Peyer's patch (tissue), 4 donors: ENCODE measurements at regions not wholly inside any gene's neighbourhood (a gene's known extent, or its start where the extent isn't known, plus 50 kb on each side); places are given as distances from the start of the nearest gene placed in this dataset.

Experiments used
- POLR2A ChIP-seq, 2 donors: fragments of 450-650 bp; IDR thresholded peaks; one replicate each; pipeline ENCODE4 v1.5.1; 2017; ENCODE audit warnings: antibody characterized with exemption in 2 of 2, mild to moderate bottlenecking in 2 of 2, moderate library complexity in 2 of 2
- TF ChIP-seq, protein P1 (sequence below), 6 experiments: fragments of 450-650 bp in 4 of 6; fragments of 200-600 bp in 2 of 6; sonication (generic) in 1 of 6; IDR thresholded peaks; one replicate each; pipeline ENCODE4 v1.5.1; 2017 to 2019; ENCODE audit warnings: antibody characterized with exemption in 6 of 6, mild to moderate bottlenecking in 3 of 6, moderate library complexity in 1 of 6

DNA sequence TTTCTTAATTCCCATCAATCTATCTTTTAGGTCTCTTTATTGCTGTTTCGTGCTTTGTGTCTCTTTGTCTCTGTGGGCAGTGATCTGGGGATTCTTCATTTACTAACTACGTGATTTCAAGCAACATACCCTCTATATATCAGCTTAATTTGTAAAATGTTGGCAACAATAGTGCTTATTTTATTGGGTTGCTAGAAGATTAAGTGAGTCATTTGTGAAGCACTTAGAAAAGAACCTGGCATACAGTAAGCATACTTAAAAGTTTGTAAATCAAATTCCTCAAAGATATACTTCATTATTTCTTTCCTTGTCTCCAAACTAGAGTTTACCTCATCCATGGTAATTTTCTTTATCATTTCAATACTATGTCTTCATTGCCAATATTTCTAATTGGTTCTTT, 669.7 kb downstream of the MAT2B start:
- TF ChIP-seq, protein P1, sequence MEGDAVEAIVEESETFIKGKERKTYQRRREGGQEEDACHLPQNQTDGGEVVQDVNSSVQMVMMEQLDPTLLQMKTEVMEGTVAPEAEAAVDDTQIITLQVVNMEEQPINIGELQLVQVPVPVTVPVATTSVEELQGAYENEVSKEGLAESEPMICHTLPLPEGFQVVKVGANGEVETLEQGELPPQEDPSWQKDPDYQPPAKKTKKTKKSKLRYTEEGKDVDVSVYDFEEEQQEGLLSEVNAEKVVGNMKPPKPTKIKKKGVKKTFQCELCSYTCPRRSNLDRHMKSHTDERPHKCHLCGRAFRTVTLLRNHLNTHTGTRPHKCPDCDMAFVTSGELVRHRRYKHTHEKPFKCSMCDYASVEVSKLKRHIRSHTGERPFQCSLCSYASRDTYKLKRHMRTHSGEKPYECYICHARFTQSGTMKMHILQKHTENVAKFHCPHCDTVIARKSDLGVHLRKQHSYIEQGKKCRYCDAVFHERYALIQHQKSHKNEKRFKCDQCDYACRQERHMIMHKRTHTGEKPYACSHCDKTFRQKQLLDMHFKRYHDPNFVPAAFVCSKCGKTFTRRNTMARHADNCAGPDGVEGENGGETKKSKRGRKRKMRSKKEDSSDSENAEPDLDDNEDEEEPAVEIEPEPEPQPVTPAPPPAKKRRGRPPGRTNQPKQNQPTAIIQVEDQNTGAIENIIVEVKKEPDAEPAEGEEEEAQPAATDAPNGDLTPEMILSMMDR (IDR thresholded peaks at IDR 0.05), result no peak
- no peak for TF ChIP-seq POLR2A (IDR thresholded peaks at IDR 0.05)
